ENCODE measurements at regions not wholly inside any gene's neighbourhood (a gene's known extent, or its start where the extent isn't known, plus 50 kb on each side); places are given as distances from the start of the nearest gene placed in this dataset.
"Not testable (repeated sequence)": the region's sequence is repeated elsewhere in the genome, so short reads cannot be mapped to it uniquely, and the experiment has no call there.

GRCh38 chr9:134570711-134571325, 70.8 kb upstream of the COL5A1 start:
- Histone ChIP-seq H2AFZ (ENCODE audit: low read length) (no peak overlapping the region), H3K9me3 (ENCODE audit: insufficient read depth, low read depth, low read length) (no peaks in the 10 kb centered on the region), H3K4me2 (ENCODE audit: low read depth, low read length, poor library complexity, severe bottlenecking) (peak overlapping the region; percentile 50), H3K4me1 (ENCODE audit: insufficient read depth, low read length, poor library complexity, severe bottlenecking) (peaks cover 28% of the 10 kb centered on the region), H3K27me3 (ENCODE audit: insufficient read depth, low read length, poor library complexity, severe bottlenecking) (no peaks in the 10 kb centered on the region), H3F3A (ENCODE audit: low read depth) (peaks cover 3% of the 10 kb centered on the region), H4K20me1 (ENCODE audit: insufficient read depth, low read length, poor library complexity, severe bottlenecking) (no peaks in the 10 kb centered on the region), H3K4me3 (ENCODE audit: low read length, poor library complexity, severe bottlenecking) (peak overlapping the region; percentile 28), H3K9me2 (replicated peaks; ENCODE audit: low read depth, low read length) (no peaks in the 10 kb centered on the region), H3K79me2 (ENCODE audit: insufficient read depth, low read length) (no peaks in the 10 kb centered on the region), H3K9ac (ENCODE audit: low read depth, low read length, poor library complexity, severe bottlenecking) (peak overlapping the region; percentile 2), H3K36me3 (ENCODE audit: insufficient read depth, low read length) (no peaks in the 10 kb centered on the region)
- TF ChIP-seq EZH2phosphoT487 (IDR thresholded peaks at IDR 0.05; ENCODE audit: borderline replicate concordance) (no peak), CTCF (conservative IDR thresholded peaks at IDR 0.05; ENCODE audit: low read length) (no peak)

GRCh38 chr9:134571326-134571931, 70.2 kb upstream of the COL5A1 start:
- no peaks in the 10 kb centered on the region for H3K79me2 ChIP-seq (ENCODE audit: insufficient read depth, low read length)
- H3K36me3 ChIP-seq (ENCODE audit: insufficient read depth, low read length): no peaks in the 10 kb centered on the region
- TF ChIP-seq CTCF (conservative IDR thresholded peaks at IDR 0.05; ENCODE audit: low read length): no peak
- no peak for TF ChIP-seq EZH2phosphoT487 (IDR thresholded peaks at IDR 0.05; ENCODE audit: borderline replicate concordance)
- H3K4me3 ChIP-seq (ENCODE audit: low read length, poor library complexity, severe bottlenecking): peak overlapping the region; percentile 28
- no peaks in the 10 kb centered on the region for H3K9me2 ChIP-seq (replicated peaks; ENCODE audit: low read depth, low read length)
- no peaks in the 10 kb centered on the region for H3K9me3 ChIP-seq (ENCODE audit: insufficient read depth, low read depth, low read length)
- H3F3A ChIP-seq (ENCODE audit: low read depth): peaks cover 3% of the 10 kb centered on the region
- H2AFZ ChIP-seq (ENCODE audit: low read length): no peak overlapping the region
- H3K9ac ChIP-seq (ENCODE audit: low read depth, low read length, poor library complexity, severe bottlenecking): peak overlapping the region; percentile 2
- H4K20me1 ChIP-seq (ENCODE audit: insufficient read depth, low read length, poor library complexity, severe bottlenecking): no peaks in the 10 kb centered on the region
- H3K27me3 ChIP-seq (ENCODE audit: insufficient read depth, low read length, poor library complexity, severe bottlenecking): no peaks in the 10 kb centered on the region
- H3K4me2 ChIP-seq (ENCODE audit: low read depth, low read length, poor library complexity, severe bottlenecking): peak overlapping the region; percentile 50
- peaks cover 28% of the 10 kb centered on the region for H3K4me1 ChIP-seq (ENCODE audit: insufficient read depth, low read length, poor library complexity, severe bottlenecking)

GRCh38 chr9:134571946-134572917, 69.4 kb upstream of the COL5A1 start:
- Histone ChIP-seq H3K4me2 (ENCODE audit: low read depth, low read length, poor library complexity, severe bottlenecking) (no peak overlapping the region), H2AFZ (ENCODE audit: low read length) (no peak overlapping the region), H3K9me3 (ENCODE audit: insufficient read depth, low read depth, low read length) (no peaks in the 10 kb centered on the region), H3K4me1 (ENCODE audit: insufficient read depth, low read length, poor library complexity, severe bottlenecking) (peaks cover 28% of the 10 kb centered on the region), H3K79me2 (ENCODE audit: insufficient read depth, low read length) (no peaks in the 10 kb centered on the region), H3K4me3 (ENCODE audit: low read length, poor library complexity, severe bottlenecking) (no peak overlapping the region), H3K27me3 (ENCODE audit: insufficient read depth, low read length, poor library complexity, severe bottlenecking) (no peaks in the 10 kb centered on the region), H3F3A (ENCODE audit: low read depth) (peaks cover 3% of the 10 kb centered on the region), H3K9me2 (replicated peaks; ENCODE audit: low read depth, low read length) (no peaks in the 10 kb centered on the region), H3K36me3 (ENCODE audit: insufficient read depth, low read length) (no peaks in the 10 kb centered on the region), H4K20me1 (ENCODE audit: insufficient read depth, low read length, poor library complexity, severe bottlenecking) (no peaks in the 10 kb centered on the region), H3K9ac (ENCODE audit: low read depth, low read length, poor library complexity, severe bottlenecking) (no peak overlapping the region)
- TF ChIP-seq CTCF (conservative IDR thresholded peaks at IDR 0.05; ENCODE audit: low read length): no peak
- no peak for TF ChIP-seq EZH2phosphoT487 (IDR thresholded peaks at IDR 0.05; ENCODE audit: borderline replicate concordance)

GRCh38 chr9:134574686-134575085, 66.9 kb upstream of the COL5A1 start:
- H3K9me2 ChIP-seq (replicated peaks; ENCODE audit: low read depth, low read length); H2AFZ ChIP-seq (ENCODE audit: low read length); H3K27me3 ChIP-seq (ENCODE audit: insufficient read depth, low read length, poor library complexity, severe bottlenecking); H3K36me3 ChIP-seq (ENCODE audit: insufficient read depth, low read length); H3K4me2 ChIP-seq (ENCODE audit: low read depth, low read length, poor library complexity, severe bottlenecking); H3K4me3 ChIP-seq (ENCODE audit: low read length, poor library complexity, severe bottlenecking); H3K9ac ChIP-seq (ENCODE audit: low read depth, low read length, poor library complexity, severe bottlenecking); H3K79me2 ChIP-seq (ENCODE audit: insufficient read depth, low read length); H4K20me1 ChIP-seq (ENCODE audit: insufficient read depth, low read length, poor library complexity, severe bottlenecking); H3K9me3 ChIP-seq (ENCODE audit: insufficient read depth, low read depth, low read length); H3F3A ChIP-seq (ENCODE audit: low read depth): not testable (repeated sequence)
- H3K4me1 ChIP-seq (ENCODE audit: insufficient read depth, low read length, poor library complexity, severe bottlenecking): peaks cover 17% of the 10 kb centered on the region
